RPMI7951 (cell line): ENCODE measurements at regions not wholly inside any gene's neighbourhood (a gene's known extent, or its start where the extent isn't known, plus 50 kb on each side); places are given as distances from the start of the nearest gene placed in this dataset.
"Not testable (repeated sequence)": the region's sequence is repeated elsewhere in the genome, so short reads cannot be mapped to it uniquely, and the experiment has no call there.

Source experiments
- DNase-seq: peaks from one replicate; pipeline ENCODE4 v3.0.0-alpha.2; 2012; ENCODE audit warnings: low read depth

DNA sequence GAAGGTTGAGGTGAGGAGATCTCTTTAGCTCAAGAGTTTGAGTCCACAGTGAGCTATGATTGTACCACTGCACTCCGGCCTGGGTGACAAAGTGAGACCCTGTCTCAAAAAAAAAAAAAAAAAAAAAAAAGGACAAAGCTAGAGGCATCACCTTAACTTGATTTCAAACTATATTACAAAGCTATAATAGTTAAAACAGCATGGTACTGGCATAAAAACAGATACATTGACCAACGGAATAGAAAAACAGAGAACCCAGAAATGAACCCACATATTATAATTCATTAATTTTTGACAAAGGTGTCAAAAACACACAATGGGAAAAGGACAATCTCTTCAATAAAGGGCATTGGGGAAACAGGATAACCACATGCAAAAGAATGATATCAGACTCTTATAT is 50.8 kb upstream of the MBOAT1 start:
- DNase-seq, result no peak

DNA sequence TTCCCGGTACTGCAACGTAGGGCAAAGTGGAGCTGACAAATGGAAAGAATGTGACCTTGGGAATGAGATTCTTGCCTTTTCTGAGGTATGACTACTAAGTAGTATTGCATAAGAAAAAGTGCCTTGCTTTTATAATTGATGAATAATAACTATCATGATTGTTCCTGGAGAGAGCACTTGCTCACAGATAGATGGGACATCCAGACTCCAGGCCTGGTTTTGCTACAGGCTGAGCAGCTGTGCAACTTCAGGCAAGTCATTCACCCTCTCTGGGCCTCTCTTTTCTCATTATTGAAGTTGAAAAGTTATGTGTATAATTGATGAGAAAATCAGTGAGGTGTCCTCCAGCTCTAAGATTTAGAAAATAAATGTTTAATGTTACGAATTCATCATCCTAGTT is 53.6 kb upstream of the MBOAT1 start:
- no peak for DNase-seq

DNA sequence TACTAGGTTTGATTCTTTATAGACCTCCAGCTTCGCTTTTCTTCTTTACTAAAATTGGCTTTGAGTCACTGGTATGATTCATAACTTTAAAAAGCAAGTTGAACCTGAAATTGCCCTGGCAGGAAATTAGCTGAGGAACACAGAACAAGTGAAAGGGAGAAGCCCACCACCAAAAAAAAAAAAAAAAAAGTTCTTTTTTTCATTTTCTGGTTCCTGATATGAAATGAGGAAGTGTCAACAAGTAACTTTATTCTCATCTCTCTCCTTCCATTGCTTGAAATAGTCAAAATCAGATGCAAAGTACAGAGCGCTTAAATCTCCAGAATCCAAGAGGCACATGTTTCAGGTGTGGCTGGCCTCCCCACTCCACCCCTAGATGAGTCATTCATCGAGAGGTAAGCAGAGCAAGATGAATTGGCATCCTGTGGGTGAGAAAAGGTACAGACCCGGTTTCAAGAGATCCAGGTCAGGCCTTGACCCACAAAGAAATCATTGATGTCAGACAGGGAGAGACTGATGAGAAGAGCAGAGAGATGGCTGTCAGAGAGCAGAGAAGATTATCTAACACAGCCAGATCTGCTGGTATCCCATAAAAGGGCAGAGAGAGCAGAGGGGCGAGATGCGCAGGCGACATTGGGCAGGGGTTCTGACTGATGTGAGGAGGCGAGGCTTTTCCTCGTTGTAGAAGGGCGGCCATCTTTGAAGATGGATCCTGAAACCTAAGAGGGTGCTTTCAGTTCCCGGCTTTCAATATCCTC is 54.8 kb upstream of the MBOAT1 start:
- no peak for DNase-seq

DNA sequence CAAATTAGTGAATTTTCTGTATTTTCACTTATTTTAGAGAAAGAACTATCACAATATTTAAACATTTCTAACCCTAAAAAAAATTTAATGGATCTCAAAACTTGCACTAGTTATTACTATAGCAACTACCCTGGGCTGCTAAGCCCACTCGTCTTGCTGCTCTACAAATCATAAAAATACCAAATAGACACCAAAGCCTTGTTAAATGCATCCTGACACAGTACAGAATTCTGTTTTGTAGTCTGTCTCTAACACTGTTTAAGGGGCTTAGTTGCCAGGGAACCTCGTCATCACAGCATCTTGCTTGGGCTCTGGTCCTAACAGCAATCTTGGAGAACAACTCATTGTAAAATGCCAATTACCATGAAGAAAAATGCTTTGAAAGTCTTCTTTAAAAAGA is 56.9 kb upstream of the MBOAT1 start:
- no peak for DNase-seq

DNA sequence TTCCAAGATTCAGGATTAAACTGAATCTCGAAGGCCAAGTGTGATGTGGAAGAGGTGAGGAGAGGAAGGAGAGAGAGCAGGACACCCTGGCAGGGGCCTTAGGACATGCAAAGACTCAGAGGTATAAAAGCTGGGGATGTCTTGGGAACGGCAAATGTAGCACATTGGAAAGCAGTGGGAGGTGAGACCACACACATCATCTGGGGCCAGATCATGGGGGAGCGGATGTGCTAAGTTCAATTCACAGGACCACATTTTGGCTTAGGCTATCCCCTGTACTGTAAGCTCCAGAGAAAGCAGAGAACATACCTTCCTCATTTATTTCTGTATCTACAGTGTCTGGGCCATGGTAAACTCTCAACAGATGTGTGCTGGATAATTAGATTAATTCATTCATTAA is 59.5 kb upstream of the MBOAT1 start:
- no peak for DNase-seq

DNA sequence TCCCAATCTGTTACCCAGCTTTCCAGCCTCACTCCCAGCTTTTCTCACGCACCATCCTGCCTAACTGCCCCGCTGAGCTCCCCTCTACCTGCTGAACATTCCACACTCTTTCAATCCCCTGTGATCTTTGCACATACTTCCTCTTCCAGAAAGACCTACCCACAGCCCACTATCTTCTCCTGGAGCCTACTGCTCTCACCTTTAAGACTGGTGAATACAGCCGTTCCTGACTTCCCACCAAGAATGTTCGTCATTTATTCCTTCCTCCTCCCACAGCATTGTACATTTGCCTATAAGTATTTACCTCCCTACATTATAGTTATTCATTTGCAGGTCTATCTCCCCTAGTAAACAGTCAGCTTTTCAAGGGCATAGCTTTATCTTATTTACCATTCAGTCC is 61.9 kb upstream of the MBOAT1 start:
- DNase-seq, result no peak

DNA sequence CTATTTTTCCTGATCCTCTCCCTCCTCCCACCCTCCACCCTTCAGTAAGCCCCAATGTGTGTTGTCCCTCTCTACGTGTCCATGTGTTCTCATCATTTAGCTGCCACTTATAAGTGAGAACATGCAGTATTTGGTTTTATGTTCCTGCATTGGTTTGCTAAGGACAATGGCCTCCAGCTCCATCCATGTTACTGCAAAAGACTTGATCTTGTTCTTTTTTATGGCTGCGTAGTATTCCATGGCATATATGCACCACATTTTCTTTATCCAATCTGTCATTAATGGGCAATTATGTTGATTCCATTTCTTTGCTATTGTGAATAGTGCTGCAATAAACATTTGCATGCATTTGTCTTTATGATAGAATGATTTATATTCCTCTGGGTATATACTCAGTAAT is 63.6 kb upstream of the MBOAT1 start:
- DNase-seq, result not testable (repeated sequence)

DNA sequence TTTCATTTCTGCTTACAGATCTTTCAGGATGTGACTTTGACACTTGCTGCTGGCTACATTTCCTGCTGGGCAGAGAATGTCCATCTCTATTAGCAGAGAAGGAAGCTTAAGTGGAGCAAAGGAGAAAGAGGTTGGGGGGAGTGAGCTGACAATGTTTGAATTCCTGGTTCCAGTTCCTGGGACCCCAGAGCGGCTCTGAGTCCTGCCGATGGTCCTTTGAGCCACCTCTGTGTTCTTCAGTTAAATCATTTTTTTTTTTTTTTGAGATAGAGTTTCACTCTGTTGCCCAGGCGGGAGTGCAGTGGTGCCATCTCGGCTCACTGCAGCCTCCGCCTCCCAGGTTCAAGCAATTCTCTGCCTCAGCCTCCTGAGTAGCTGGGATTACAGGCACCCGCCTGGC is 65.5 kb upstream of the MBOAT1 start:
- DNase-seq, result not testable (repeated sequence)

DNA sequence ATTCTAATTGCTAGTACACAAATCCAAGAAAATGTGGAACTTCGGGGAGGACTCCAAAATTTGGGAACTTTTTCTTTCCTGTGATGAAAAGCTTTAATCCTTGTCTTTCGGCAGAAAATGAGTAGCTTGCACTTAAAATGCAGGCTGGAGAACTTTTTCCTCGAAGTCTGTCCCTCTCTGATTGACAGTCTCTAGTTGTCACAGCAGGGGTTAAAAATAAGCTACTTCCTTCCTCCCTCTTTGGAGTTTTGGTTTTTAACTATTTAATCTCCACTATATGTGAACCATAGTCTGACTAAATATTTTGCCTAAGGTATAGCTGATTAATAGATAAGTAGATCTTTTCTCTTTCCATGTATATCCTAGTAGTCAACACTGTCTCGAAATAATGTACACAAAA is 66.8 kb upstream of the MBOAT1 start:
- no peak for DNase-seq

DNA sequence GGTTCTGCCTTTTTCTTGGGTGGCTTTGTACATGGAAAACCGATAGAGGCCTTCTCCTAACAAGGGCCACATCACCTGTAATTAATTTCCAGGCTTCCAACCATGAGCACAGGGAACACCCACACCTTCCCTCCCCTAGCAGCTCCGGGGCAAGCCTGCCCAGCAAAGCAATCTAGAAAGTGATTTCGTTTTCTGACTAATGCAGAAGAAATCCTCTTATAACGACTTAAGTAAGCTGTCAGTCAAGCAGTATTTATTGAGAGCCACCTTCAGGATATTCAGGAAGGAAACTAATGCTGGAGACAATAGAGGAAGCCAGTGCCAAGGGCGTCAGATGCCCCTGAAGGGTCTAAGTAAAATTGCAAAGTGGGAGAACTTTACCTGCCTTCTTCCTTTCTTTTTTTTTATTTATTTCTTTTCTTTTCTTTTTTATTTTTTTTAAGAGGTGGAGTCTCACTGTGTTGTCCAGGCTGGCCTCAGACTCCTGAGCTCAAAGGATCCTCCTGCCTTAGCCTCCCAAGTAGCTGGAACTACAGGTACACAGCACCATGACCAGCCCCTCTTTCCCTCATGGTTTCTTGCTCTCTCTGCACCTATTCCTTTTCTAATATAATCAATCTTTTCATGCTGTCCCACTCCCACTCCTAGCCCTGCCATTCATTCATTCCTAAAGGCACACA is 67.5 kb upstream of the MBOAT1 start:
- no peak for DNase-seq

DNA sequence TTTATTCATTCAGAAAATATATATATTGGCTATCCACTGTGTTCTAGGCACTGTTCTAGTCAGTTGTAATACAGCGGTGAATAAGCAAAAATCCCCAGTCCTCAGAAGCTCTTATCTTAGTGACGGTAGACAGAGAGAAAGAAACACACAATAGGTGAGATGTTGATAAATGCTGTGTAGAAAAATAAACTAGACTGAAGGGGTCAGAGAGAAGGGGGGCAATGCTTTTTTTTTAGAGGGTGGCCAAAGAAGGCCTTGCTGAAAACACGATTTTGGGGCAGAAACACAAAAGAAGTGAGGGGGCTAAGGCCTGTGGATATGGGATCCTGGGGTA is 68.0 kb upstream of the MBOAT1 start:
- DNase-seq, result no peak

DNA sequence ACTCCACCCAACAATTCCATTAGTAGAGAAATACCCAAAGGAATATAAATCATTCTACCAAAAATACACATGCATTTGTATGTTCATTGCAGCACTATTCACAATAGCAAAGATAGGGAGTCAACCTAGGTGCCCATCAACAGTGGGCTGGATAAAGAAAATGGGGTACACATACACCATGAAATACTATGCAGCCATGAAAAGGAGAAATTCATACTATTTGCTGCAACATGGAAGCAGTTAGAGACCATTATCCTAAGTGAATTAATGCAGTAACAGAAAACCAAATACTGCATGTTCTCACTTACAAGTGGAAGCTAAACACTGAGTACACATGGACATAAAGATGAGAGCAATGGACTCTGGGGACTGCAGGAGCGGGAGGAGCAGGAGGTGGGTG is 72.4 kb upstream of the MBOAT1 start:
- DNase-seq, result no peak

DNA sequence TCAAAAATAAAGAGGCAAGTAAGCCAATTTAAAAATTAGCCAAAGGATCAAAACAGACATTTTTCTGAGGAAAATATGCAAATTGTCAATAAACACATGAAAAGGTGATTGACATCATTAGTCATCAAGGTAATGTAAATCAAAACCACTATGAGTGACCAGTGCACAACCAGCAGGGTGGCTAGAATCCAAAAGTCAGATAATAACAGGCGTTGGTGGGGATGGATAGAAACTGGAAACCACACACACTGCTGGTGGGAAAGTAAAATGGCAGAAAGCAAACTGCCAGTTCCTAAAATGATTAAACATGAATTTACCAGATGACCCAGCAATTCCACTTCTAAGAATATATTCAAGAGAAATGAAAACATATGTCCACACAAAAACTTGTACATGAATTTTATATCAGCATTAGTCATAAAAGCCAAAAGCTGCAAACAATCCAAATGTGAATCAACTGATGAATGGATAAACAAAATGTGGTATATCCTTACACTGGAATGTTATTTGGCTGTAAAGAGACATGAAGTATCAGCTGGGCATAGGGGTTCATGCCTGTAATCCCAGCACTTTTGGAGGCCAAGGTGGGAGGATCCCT is 74.8 kb upstream of the MBOAT1 start:
- peak; percentile 14 for DNase-seq

DNA sequence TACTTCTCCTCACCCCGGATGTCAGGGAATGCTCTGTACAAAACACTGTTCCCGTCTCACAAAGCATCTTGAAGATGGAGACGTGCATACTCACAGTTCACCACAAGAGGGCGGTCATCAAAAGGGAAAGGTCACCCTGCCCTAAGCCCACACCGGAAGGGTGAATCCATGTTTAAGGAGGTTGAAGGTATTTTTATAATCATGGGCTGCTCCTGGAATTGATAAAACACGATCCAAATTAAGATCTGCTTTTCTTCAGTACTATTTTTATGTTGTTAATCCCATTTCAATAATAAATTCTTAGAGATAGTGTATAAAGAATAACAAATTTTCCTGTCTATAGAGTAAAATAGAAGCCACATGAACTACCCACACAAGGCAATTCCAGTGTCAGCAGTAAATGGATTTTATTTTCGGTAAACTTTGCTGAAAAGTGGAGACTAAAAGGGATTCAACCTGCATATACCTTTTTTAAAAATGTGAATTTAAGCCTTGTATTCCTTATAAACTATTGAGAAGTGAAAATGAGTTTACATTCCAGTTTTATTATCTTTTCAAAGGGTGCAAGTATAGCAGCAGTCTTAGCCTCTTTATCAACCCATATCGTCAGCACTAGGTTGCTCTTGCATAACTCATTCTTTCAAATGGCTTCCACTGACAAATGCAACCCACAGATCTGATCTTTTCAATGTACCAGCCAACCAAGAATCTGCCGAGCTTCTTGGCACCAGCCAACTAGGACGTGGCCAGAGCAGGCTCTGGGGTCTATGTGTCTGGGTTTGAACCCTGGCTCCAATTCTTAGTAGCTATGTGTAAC is 79.7 kb upstream of the MBOAT1 start:
- DNase-seq, result peak; percentile 77

DNA sequence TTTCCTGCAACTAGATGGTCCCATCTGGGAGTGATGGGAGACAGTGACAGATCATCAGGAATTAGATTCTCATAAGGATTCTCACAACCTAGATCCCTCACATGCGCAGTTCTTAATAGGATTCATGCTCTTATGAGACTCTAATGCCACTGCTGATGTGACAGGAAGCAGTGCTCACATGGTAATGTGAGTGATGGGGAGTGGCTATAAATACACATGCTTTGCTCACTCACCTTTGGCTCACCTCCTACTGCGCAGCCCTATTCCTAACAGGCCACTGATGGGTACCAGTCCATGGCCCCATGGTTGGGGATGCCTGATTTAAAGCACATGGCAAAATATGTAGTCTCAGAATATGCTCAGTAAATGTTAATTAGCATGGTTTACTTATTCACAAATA is 80.6 kb upstream of the MBOAT1 start:
- no peak for DNase-seq

DNA sequence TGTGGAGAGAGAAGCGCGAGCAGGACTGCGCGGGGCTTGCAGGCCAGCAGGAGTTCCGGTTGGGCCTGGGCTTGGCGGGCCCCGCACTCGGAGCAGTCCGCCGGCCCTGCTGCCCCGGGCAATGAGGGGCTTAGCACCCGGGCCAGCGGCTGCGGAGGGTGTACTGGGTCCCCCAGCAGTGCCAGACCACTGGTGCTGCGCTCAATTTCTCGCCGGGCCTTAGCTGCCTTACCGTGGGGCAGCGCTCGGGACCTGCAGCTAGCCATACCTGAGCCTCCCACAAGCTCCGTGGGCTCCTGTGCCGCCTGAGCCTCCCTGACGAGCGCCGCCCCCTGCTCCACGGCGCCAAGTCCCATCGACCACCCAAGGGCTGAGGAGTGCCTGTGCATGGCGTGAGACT is 89.0 kb upstream of the MBOAT1 start:
- DNase-seq, result no peak

DNA sequence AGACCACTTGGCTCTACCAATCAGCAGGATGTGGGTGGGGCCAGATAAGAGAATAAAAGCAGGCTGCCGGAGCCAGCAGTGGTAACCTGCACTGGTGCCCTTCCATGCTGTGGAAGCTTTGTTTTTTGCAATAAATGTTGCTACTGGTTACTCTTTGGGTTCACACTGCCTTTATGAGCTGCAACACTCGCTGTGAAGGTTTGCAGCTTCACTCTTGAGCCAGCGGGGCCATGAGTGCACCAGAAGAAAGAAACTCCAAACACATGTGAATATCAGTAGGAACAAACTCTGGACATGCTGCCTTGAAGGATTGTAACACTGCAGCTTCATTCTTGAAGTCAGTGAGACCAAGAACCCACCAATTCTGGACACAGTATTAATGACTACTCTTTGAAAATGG is 89.9 kb upstream of the MBOAT1 start:
- DNase-seq, result no peak

DNA sequence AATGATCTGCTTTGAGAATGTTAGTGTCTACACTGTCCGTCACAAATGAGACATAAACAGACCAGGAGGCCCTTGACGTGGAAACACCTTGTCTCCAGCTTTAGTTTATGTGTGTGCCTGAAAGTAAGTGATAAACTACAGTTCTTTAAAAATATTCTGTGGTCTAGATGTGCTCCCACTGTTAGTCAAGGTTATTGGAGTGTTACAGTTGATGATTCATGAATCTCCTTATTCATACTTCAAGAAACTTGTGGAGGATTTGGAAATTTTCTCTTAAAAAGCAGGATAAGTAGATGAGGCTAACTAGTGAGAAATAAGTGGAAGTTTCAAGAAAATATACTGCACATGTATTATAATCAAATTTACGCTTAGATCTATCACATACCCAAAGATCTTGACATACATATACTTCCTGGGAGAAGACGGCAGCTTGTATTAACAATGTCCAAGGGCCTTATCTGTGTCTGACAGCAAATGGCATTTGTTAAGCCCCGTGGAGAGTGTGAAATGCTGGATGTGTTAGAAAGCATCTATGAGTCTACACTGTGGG is 90.5 kb upstream of the MBOAT1 start:
- no peak for DNase-seq

DNA sequence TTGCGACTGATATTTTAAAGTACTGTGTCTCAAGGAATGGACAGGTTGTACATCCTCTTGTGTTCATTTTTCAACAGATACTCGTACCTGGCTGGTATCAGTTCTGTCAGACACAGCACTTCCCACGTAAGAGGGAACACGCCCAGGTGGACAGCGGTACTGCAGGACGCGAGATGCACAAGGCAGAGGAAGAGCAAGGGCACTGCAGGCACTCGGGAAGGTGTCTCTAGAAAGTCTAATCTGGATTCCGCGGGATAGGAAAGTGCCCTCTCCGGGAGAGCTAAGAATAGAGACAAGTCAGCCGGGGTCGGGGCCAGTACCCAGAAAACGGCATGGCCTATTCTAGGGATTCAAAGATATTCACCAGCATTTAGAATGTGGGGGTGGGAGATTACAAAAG is 94.2 kb upstream of the MBOAT1 start:
- DNase-seq, result no peak

DNA sequence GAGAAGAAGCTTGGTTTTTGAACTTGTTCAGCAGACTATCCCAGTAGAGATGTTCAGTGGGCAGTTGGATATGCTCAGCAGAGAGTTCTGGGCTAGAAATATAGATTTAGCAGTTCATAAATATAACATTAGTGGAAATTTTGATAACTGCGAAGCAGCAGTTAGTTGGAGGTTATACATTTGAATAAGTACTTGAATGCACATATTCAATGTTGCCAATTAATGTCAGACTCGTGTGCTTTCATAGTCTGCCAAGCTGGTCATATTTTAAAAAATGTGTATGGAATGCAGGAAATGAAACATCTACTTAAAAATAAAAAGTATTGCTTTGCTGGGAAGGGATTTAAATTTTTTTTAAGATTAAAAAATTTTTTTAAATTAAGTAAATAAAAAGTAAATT is 92.5 kb upstream of the E2F3 start:
- no peak for DNase-seq

DNA sequence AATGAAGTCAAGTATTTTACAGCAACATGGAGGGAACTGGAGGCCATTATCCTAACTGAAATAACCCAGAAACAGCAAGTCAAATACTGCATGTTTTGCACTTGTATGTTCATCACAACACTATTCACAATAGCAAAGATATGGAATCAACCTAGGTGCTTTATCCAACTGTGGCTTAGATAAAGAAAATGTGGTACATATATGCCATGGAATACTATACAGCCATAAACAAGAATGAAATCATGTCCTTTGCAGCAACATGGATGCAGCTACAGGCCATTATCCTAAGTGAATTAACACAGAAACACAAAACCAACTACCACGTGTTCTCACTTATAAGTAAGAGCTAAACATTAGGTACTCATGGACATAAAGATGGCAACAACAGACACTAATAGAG is 91.5 kb upstream of the E2F3 start:
- DNase-seq, result no peak

DNA sequence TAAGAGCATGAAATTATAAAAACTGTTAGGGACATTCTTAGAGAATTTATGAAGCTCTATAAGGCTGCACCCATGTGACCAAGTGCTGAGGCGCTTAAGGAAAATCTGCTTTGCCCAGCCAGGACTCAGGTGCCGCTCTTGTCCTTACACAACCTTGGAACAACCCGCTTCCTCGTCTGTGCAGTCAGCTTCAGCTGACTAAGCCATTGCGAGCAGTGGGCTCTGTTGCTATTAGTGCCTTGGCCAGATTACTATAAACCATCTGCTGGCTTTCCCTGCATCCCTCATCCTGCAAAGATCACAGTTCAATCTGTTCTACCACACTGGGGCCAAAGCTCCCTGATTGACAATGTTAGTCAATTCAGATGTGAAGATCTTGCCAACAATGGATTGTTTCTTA is 89.1 kb upstream of the E2F3 start:
- DNase-seq, result no peak
